C4-2B (cell line): ENCODE measurements at regions not wholly inside any gene's neighbourhood (a gene's known extent, or its start where the extent isn't known, plus 50 kb on each side); places are given as distances from the start of the nearest gene placed in this dataset.

ENCODE experiments used
- ZFX ChIP-seq: fragments of 450-650 bp; IDR thresholded peaks from 2 replicates; pipeline ENCODE4 v1.6.1; 2017
- TF ChIP-seq, protein P1 (sequence below): fragments of 450-650 bp; conservative IDR thresholded peaks from 2 replicates; pipeline ENCODE4 v1.5.1; 2017; ENCODE audit warnings: mild to moderate bottlenecking

GRCh38 chrX:6857749-6858148 lies 289.8 kb upstream of the STS start:
- TF ChIP-seq, protein P1, sequence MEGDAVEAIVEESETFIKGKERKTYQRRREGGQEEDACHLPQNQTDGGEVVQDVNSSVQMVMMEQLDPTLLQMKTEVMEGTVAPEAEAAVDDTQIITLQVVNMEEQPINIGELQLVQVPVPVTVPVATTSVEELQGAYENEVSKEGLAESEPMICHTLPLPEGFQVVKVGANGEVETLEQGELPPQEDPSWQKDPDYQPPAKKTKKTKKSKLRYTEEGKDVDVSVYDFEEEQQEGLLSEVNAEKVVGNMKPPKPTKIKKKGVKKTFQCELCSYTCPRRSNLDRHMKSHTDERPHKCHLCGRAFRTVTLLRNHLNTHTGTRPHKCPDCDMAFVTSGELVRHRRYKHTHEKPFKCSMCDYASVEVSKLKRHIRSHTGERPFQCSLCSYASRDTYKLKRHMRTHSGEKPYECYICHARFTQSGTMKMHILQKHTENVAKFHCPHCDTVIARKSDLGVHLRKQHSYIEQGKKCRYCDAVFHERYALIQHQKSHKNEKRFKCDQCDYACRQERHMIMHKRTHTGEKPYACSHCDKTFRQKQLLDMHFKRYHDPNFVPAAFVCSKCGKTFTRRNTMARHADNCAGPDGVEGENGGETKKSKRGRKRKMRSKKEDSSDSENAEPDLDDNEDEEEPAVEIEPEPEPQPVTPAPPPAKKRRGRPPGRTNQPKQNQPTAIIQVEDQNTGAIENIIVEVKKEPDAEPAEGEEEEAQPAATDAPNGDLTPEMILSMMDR: no peak
- no peak for TF ChIP-seq ZFX
